Retinal pigment epithelial cell (primary cell): ENCODE measurements at regions not wholly inside any gene's neighbourhood (a gene's known extent, or its start where the extent isn't known, plus 50 kb on each side); places are given as distances from the start of the nearest gene placed in this dataset.

ENCODE experiments used
- DNase-seq: peaks from one replicate; pipeline ENCODE4 v3.0.0-alpha.2; 2010; ENCODE audit warnings: low read depth
- H3K4me3 ChIP-seq: 2 replicates; pipeline ENCODE4 v1.5.1; 2011; ENCODE audit warnings: mild to moderate bottlenecking, low read length, control low read depth, moderate library complexity
- TF ChIP-seq, protein P1 (sequence below): conservative IDR thresholded peaks from 2 replicates; pipeline ENCODE4 v1.5.1; 2011; ENCODE audit warnings: low read depth, low read length, control low read depth, inconsistent platforms

DNA sequence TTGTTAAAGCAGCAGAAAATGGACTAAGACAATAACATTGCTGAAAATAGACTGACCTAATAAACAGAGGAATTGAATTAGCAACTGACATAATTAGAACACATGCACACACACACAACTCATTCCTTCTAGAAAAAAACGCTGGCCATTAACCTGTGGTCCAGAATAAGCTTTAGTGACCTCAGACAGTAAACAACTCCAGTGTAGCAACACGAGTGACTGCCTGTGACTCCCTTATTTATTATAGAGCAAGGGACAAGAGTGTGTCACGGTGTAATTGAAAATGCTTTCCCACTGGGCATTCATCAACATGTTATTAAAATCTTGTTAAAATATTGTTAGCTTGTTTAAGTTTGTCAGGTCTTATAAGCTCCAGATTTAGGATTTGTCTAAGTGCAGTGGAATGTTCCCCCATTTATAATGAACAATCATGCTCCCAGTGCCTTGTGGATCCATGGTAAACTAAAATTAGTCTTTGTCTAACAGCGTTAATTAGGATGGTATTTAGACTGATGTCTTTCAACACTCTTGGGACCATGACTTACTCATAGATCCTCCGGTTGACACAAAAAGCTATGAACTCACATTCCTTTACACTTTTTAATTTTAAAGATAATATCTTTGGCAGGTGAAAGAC lies 111.7 kb upstream of the IRS2 start:
- DNase-seq, result no peak
- H3K4me3 ChIP-seq, result no peak overlapping the region
- TF ChIP-seq, protein P1, sequence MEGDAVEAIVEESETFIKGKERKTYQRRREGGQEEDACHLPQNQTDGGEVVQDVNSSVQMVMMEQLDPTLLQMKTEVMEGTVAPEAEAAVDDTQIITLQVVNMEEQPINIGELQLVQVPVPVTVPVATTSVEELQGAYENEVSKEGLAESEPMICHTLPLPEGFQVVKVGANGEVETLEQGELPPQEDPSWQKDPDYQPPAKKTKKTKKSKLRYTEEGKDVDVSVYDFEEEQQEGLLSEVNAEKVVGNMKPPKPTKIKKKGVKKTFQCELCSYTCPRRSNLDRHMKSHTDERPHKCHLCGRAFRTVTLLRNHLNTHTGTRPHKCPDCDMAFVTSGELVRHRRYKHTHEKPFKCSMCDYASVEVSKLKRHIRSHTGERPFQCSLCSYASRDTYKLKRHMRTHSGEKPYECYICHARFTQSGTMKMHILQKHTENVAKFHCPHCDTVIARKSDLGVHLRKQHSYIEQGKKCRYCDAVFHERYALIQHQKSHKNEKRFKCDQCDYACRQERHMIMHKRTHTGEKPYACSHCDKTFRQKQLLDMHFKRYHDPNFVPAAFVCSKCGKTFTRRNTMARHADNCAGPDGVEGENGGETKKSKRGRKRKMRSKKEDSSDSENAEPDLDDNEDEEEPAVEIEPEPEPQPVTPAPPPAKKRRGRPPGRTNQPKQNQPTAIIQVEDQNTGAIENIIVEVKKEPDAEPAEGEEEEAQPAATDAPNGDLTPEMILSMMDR, result no peak

DNA sequence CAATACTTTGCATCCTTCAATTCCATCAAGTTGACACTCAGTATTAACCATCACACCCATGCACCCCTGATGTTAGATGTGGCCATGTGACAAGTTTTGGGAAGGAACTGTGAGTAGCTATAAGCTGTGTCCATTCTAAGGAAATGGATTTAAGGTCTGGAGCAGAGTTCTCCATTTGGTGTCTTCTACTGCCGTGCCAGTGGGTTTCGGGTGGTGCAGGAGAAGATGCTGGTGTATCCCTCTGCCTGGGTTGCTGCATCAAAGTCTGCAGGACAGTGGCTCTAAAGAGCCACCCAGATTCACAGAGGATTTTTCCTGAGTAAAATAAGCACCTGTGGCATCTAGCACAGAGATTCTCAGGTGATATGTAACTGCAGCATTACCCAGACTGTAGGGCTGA lies 105.7 kb upstream of the IRS2 start:
- TF ChIP-seq, protein P1, result no peak
- H3K4me3 ChIP-seq, result no peak overlapping the region
- DNase-seq, result no peak

DNA sequence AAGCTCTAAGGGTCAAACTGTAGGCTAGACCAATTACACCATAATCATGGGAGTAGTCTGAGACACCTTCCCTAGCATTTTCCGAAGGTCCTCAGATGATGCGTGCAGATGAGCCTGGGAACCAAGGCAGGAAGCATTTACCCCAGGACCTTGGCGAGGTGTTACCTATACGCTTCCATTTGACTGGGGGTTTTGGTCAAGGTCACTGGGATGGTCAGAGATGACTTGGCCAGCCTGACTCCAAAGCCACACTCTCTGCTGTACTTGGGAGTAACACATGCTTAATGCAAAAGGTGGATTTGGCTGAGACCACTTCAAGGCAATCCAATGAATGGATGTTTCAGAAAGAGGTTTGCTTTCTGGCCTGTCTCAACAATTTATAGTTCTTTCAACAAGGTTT lies 98.9 kb upstream of the IRS2 start:
- no peak overlapping the region for H3K4me3 ChIP-seq
- TF ChIP-seq, protein P1, result no peak
- DNase-seq, result no peak

DNA sequence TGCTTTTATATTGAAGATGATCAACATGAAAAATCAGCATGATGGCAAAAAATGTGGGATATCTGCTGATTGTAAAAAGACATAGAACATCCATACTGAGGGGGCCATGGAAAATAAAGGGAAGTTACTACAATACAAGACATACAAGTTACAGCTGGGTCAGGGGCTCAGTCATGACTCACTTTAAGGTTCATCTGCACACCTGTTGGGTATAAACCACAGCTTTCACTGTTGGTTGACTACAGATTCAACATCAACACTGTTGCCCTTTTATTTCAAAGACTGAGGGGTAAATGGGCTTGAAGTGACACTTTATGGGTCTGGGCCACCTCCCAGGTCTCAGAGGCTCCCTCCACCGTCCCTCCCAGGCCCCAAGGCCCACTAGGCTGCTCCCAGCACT lies 98.1 kb upstream of the IRS2 start:
- TF ChIP-seq, protein P1, result no peak
- DNase-seq, result no peak
- H3K4me3 ChIP-seq, result no peak overlapping the region

DNA sequence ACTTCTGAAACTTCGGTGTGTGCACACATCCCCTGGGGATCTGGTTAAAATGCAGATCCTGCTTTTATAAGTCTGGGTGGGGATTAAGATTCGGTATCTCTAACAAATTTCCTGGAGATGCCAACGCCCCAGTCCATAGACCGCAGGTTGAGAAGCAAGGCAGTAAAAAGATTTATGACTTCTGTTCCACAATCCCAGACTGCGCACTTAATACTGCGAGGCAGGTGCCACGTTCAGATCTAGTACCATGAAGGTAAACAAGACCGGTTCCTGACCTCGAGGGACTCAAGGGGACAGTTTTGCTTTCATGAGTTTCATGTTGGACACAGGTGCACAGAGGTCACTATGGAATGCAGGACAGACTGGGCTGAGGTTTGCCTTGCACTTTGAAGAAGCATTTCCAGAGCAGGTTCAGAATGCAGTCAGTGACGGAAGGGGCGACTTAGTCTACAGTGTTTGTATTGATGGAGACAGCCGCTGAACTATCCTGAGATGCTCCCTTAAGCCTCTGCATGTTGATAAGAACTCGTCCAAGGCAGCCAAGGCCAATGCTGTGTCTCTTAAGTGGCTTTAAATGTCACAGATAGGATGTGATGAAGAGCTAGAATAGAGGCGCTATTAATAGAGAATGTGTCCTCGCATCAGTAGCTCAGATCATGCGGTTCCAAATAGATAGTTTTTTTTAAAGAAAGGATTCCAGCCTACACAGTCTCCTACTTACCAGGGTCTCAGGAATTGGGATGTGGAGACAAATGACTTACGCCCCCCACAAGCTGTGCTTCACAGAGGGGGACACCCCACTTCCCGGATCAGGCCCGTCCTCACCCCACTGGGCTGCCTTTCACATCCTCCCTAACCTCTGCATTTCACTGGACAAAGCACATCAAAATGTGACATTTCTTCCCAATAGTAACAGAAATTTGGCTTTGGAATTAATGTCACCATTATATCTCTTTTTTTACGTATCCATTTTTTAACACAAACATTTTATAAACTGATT lies 97.1 kb upstream of the IRS2 start:
- TF ChIP-seq, protein P1, result no peak
- DNase-seq, result no peak
- no peak overlapping the region for H3K4me3 ChIP-seq

DNA sequence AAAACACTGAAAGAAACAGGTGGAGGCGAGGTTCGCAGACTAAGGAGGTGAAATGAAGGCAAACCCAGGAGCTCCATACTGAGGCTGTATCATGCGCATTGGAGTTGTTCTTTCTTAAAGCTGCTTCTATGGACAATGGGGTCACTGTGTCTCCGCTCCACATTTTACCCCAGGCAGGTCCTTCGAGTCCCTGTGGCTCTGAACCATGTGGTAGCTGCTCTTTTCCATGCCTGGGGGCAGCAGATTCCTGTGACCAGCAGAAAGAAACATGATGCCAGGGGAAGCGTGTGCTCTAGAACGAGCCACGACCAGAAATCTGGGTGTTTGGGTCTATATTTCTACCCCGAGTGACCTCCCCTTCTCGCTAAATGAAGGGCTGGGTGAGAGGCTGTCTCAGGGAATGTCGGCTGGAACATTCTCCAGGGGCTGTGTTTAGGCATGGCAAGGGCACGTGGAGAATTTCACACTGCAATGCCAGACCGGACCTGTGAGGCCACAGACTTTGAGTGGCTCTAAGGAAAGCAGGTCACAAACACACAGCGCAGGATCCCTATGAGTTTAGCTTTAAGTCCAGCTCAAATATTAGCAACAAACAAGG lies 95.7 kb upstream of the IRS2 start:
- TF ChIP-seq, protein P1, result no peak
- no peak overlapping the region for H3K4me3 ChIP-seq
- no peak for DNase-seq

DNA sequence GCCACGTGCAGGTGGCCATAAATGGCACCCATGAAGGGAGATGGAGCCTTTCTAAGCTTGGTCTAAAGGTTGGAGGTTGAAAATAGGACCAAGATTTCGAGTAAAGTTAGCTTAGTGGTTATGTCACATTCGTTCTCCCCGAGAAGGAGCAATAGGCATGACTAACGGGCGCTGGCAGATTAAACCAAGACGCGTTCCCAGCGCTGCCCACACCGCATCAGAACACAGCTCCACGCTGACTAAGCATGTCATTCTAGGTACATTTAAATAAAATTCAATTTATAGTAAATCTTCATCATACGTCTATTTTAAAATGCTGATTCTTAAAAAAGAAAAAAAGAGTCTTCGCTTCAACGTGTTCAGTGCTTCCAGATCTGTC lies 95.0 kb upstream of the IRS2 start:
- TF ChIP-seq, protein P1, result no peak
- no peak for DNase-seq
- no peak overlapping the region for H3K4me3 ChIP-seq
